ENCODE measurements at regions not wholly inside any gene's neighbourhood (a gene's known extent, or its start where the extent isn't known, plus 50 kb on each side); places are given as distances from the start of the nearest gene placed in this dataset.
"Not testable (repeated sequence)": the region's sequence is repeated elsewhere in the genome, so short reads cannot be mapped to it uniquely, and the experiment has no call there.

GRCh38 chr1:191520345-191520744, 637.9 kb upstream of the RGS18 start:
- DNase-seq, result no peak

- DNase-seq, result not testable (repeated sequence)
Observed at GRCh38 chr1:191525944-191526343, 632.3 kb upstream of the RGS18 start.

GRCh38 chr1:191528275-191528674, 630.0 kb upstream of the RGS18 start:
- DNase-seq, result no peak

- no peak for DNase-seq
Observed at GRCh38 chr1:191530928-191531327, 627.3 kb upstream of the RGS18 start.

- no peak for DNase-seq
Observed at GRCh38 chr1:191533254-191533653, 625.0 kb upstream of the RGS18 start.

- no peak for DNase-seq
Observed at GRCh38 chr1:191536791-191537429, 621.4 kb upstream of the RGS18 start.

GRCh38 chr1:191541758-191542157, 616.5 kb upstream of the RGS18 start:
- DNase-seq, result peak in 1 of 3 experiments; percentile 21

- DNase-seq, result no peak
Observed at GRCh38 chr1:191542444-191542843, 615.8 kb upstream of the RGS18 start.

- no peak for DNase-seq
Observed at GRCh38 chr1:191546803-191547202, 611.5 kb upstream of the RGS18 start.

GRCh38 chr1:191551019-191551418, 607.2 kb upstream of the RGS18 start:
- DNase-seq, result no peak

- no peak for DNase-seq
Observed at GRCh38 chr1:191558379-191558778, 599.9 kb upstream of the RGS18 start.

GRCh38 chr1:191561276-191561675, 597.0 kb upstream of the RGS18 start:
- no peak for DNase-seq

GRCh38 chr1:191564275-191564674, 594.0 kb upstream of the RGS18 start:
- DNase-seq, result no peak

GRCh38 chr1:191572479-191572878, 585.8 kb upstream of the RGS18 start:
- no peak for DNase-seq

GRCh38 chr1:191575180-191575579, 583.1 kb upstream of the RGS18 start:
- DNase-seq, result no peak

GRCh38 chr1:191575746-191576145, 582.5 kb upstream of the RGS18 start:
- peak in 1 of 3 experiments; percentile 22 for DNase-seq

GRCh38 chr1:191577213-191577612, 581.0 kb upstream of the RGS18 start:
- no peak for DNase-seq

GRCh38 chr1:191578281-191578680, 580.0 kb upstream of the RGS18 start:
- DNase-seq, result no peak

GRCh38 chr1:191579019-191579418, 579.2 kb upstream of the RGS18 start:
- DNase-seq, result no peak

- no peak for DNase-seq
Observed at GRCh38 chr1:191582169-191582568, 576.1 kb upstream of the RGS18 start.

GRCh38 chr1:191585095-191585494, 573.2 kb upstream of the RGS18 start:
- DNase-seq, result no peak

- no peak for DNase-seq
Observed at GRCh38 chr1:191588905-191589304, 569.4 kb upstream of the RGS18 start.

- DNase-seq, result no peak
Observed at GRCh38 chr1:191589536-191589935, 568.7 kb upstream of the RGS18 start.

- no peak for DNase-seq
Observed at GRCh38 chr1:191590578-191590977, 567.7 kb upstream of the RGS18 start.

- no peak for DNase-seq
Observed at GRCh38 chr1:191592039-191592438, 566.2 kb upstream of the RGS18 start.

Measured in NCI-H1417 (cell line).